IMR-90 (cell line): ENCODE measurements at regions not wholly inside any gene's neighbourhood (a gene's known extent, or its start where the extent isn't known, plus 50 kb on each side); places are given as distances from the start of the nearest gene placed in this dataset.

Experiments
- ATAC-seq: fragments of 200-7000 bp; cut with Tn5 transposase; 2 replicates; pipeline ENCODE4 v1.9.1; 2020; ENCODE audit warnings: low read depth, mild to moderate bottlenecking, moderate library complexity
- BruUV-seq: library from RNA; stranded (reverse); fragments of 400-500 nt; replicated peaks from 2 replicates; lab custom pipeline; 2021; lab: Mats Ljungman, UMichigan
- CTCF ChIA-PET: fragments of 300-600 bp; formaldehyde crosslinking; extraction: SDS; loops from one replicate; lab custom pipeline; 2021; ENCODE audit warnings: antibody characterized with exemption; lab: Yijun Ruan, JAX
- POLR2A ChIA-PET: fragments of 300-600 bp; sonication (Branson Sonifier 250); formaldehyde crosslinking; loops from one replicate; lab custom pipeline; 2022; ENCODE audit warnings: antibody characterized with exemption; ENCODE audit not compliant: unreplicated experiment; lab: Charles Lee
- DNase-seq: peaks from one replicate; pipeline ENCODE4 v3.0.0; 2013
- H2AFZ ChIP-seq: replicated peaks from 2 replicates; pipeline ENCODE3; 2013; ENCODE audit warnings: low read length, mild to moderate bottlenecking; ENCODE audit not compliant: poor library complexity
- H2AK5ac ChIP-seq: 2 replicates; pipeline ENCODE4 v1.6.1; 2013; ENCODE audit warnings: low read depth, low read length, inconsistent platforms
- H2AK9ac ChIP-seq: replicated peaks from 2 replicates; pipeline ENCODE3; 2013; ENCODE audit warnings: mild to moderate bottlenecking, low read depth, low read length, moderate library complexity; ENCODE audit not compliant: poor library complexity
- H2BK120ac ChIP-seq: 2 replicates; pipeline ENCODE4 v1.6.1; 2013; ENCODE audit warnings: low read depth, low read length, inconsistent platforms
- H2BK15ac ChIP-seq: 3 replicates; pipeline ENCODE4 v1.6.1; 2013; ENCODE audit warnings: low read depth, low read length, inconsistent platforms
- H2BK20ac ChIP-seq: 2 replicates; pipeline ENCODE4 v1.6.1; 2013; ENCODE audit warnings: low read depth, mild to moderate bottlenecking, inconsistent platforms, low read length, moderate library complexity
- H2BK5ac ChIP-seq: 2 replicates; pipeline ENCODE4 v1.6.1; 2013; ENCODE audit warnings: mild to moderate bottlenecking, low read depth, low read length, inconsistent platforms; ENCODE audit not compliant: poor library complexity, severe bottlenecking
- H3K14ac ChIP-seq: replicated peaks from 2 replicates; pipeline ENCODE4 v1.6.1; 2013; ENCODE audit warnings: low read depth, low read length, inconsistent platforms
- H3K18ac ChIP-seq: 2 replicates; pipeline ENCODE4 v1.6.1; 2013; ENCODE audit warnings: low read depth, low read length, control low read depth
- H3K23ac ChIP-seq: 2 replicates; pipeline ENCODE4 v1.6.1; 2013; ENCODE audit warnings: low read depth, low read length, inconsistent platforms
- H3K27ac ChIP-seq: 2 replicates; pipeline ENCODE4 v1.5.1; 2013; ENCODE audit warnings: mild to moderate bottlenecking, control low read depth, low read length; ENCODE audit not compliant: insufficient read depth
- H3K27me3 ChIP-seq: 2 replicates; pipeline ENCODE4 v1.6.1; 2013; ENCODE audit warnings: low read length; ENCODE audit not compliant: control insufficient read depth, insufficient read depth
- H3K36me3 ChIP-seq: 2 replicates; pipeline ENCODE4 v1.6.1; 2013; ENCODE audit warnings: low read length, mixed read lengths; ENCODE audit not compliant: control insufficient read depth, insufficient read depth
- H3K4ac ChIP-seq: 2 replicates; pipeline ENCODE4 v1.6.1; 2013; ENCODE audit warnings: low read depth, low read length, inconsistent platforms
- H3K4me1 ChIP-seq: 2 replicates; pipeline ENCODE4 v1.6.1; 2013; ENCODE audit warnings: low read length, mixed read lengths; ENCODE audit not compliant: control insufficient read depth, insufficient read depth
- H3K4me2 ChIP-seq: 2 replicates; pipeline ENCODE4 v1.6.1; 2013; ENCODE audit warnings: low read depth, mild to moderate bottlenecking, control low read depth, low read length, moderate library complexity
- H3K4me3 ChIP-seq: 2 replicates; pipeline ENCODE4 v1.5.1; 2013; ENCODE audit warnings: low read depth, mild to moderate bottlenecking, control low read depth, low read length, moderate library complexity; ENCODE audit not compliant: insufficient read depth
- H3K56ac ChIP-seq: 2 replicates; pipeline ENCODE4 v1.6.1; 2013; ENCODE audit warnings: low read length, inconsistent platforms; ENCODE audit not compliant: insufficient read depth; ENCODE audit errors: extremely low read depth
- H3K79me1 ChIP-seq, 2 experiments: 2 replicates each; pipeline ENCODE4 v1.6.1; 2013; ENCODE audit warnings: low read length in 2 of 2, inconsistent platforms in 1 of 2, low read depth in 1 of 2
- H3K9ac ChIP-seq: 2 replicates; pipeline ENCODE4 v1.6.1; 2013; ENCODE audit warnings: low read depth, low read length, control low read depth
- H3K9me1 ChIP-seq: 2 replicates; pipeline ENCODE4 v1.6.1; 2013; ENCODE audit warnings: low read length, inconsistent platforms; ENCODE audit not compliant: insufficient read depth
- H3K9me3 ChIP-seq: 2 replicates; pipeline ENCODE4 v1.6.1; 2013; ENCODE audit warnings: low read length; ENCODE audit not compliant: control insufficient read depth, insufficient read depth
- H4K20me1 ChIP-seq: 2 replicates; pipeline ENCODE4 v1.6.1; 2013; ENCODE audit warnings: low read length, inconsistent platforms; ENCODE audit not compliant: insufficient read depth
- H4K5ac ChIP-seq: 2 replicates; pipeline ENCODE4 v1.6.1; 2013; ENCODE audit warnings: mild to moderate bottlenecking, low read depth, low read length, control low read depth
- H4K8ac ChIP-seq, 2 experiments: 2 replicates each; pipeline ENCODE4 v1.6.1; 2013; ENCODE audit warnings: low read depth in 2 of 2, low read length in 2 of 2, control low read depth in 1 of 2, inconsistent platforms in 1 of 2
- H4K91ac ChIP-seq: 2 replicates; pipeline ENCODE4 v1.6.1; 2013; ENCODE audit warnings: low read depth, low read length, inconsistent platforms; ENCODE audit not compliant: insufficient read depth
- BHLHE40 ChIP-seq: fragments of 150-350 bp; IDR thresholded peaks from 2 replicates; pipeline ENCODE4 v1.6.1; 2016; ENCODE audit warnings: mild to moderate bottlenecking, low read depth, low read length
- CEBPB ChIP-seq: IDR thresholded peaks from 2 replicates; pipeline ENCODE4 v1.6.1; 2012; ENCODE audit warnings: low read depth, low read length, improper control_type of control experiment
- CHD1 ChIP-seq: IDR thresholded peaks from 2 replicates; pipeline ENCODE4 v1.6.1; 2012; ENCODE audit warnings: low read depth, low read length, improper control_type of control experiment
- FOS ChIP-seq: fragments of 150-350 bp; IDR thresholded peaks from 2 replicates; pipeline ENCODE4 v1.6.1; 2016; ENCODE audit warnings: low read depth, low read length
- MAZ ChIP-seq: IDR thresholded peaks from 2 replicates; pipeline ENCODE4 v1.6.1; 2012; ENCODE audit warnings: low read depth, mild to moderate bottlenecking, low read length, improper control_type of control experiment, moderate library complexity, borderline replicate concordance
- NFE2L2 ChIP-seq: fragments of 150-350 bp; IDR thresholded peaks from 2 replicates; pipeline ENCODE4 v1.6.1; 2016; ENCODE audit warnings: low read depth, mild to moderate bottlenecking, low read length
- RAD21 ChIP-seq: IDR thresholded peaks from 2 replicates; pipeline ENCODE4 v1.6.1; 2012; ENCODE audit warnings: low read length, improper control_type of control experiment
- SMC3 ChIP-seq: fragments of 150-350 bp; IDR thresholded peaks from 2 replicates; pipeline ENCODE4 v1.6.1; 2016; ENCODE audit warnings: low read depth, mild to moderate bottlenecking, antibody characterized with exemption, low read length, moderate library complexity
- dilution Hi-C: fragments of 300-500 bp; cut with HindIII; formaldehyde crosslinking; loops from one replicate; pipeline ENCODE4 v1.14.3; 2018; ENCODE audit warnings: low sequenced_read_pairs; ENCODE audit not compliant: unreplicated experiment
- in situ Hi-C: fragments of 300-500 bp; cut with MboI; formaldehyde crosslinking; loops from 3 replicates; pipeline ENCODE4 v1.14.3; 2019; ENCODE audit warnings: low sequenced_read_pairs, inconsistent platforms, mixed read lengths
- intact Hi-C: fragments of 100-400 bp; cut with micrococcal nuclease; formaldehyde crosslinking; loops from 2 replicates; pipeline ENCODE4 v1.10.0; 2022
- TF ChIP-seq, protein P1 (sequence below): fragments of 150-350 bp; IDR thresholded peaks from 2 replicates; pipeline ENCODE4 v1.6.1; 2016; ENCODE audit warnings: low read depth, mild to moderate bottlenecking, low read length, moderate library complexity, borderline replicate concordance
- TF ChIP-seq, protein P2 (sequence below): conservative IDR thresholded peaks from 2 replicates; pipeline ENCODE4 v1.5.1; 2012; ENCODE audit warnings: mild to moderate bottlenecking, low read depth, low read length, improper control_type of control experiment

DNA sequence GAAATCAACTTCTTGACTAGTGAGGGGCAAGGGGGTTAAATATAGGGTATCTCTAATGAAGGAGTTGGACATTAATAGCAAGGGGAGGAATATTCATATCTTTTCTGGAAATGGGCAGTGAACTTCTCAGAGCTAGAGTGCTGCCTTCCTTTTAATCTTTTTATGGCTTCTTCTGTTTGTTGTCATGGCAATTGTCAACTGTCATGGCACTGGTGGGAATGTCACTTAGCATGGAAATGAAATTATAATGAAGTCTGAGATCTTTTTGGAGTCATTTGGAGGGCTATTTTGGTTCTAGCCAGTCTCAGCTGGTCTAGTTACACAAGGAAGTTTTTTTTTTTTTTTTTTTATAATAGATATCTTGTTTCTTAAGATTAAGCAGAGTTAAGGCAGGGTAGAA lies 250.2 kb downstream of the AASDHPPT start:
- Histone ChIP-seq H4K8ac (no peak overlapping the region), H3K23ac (no peak overlapping the region), H3K4me3 (no peak overlapping the region), H3K4me1 (no peaks in the 10 kb centered on the region), H3K9ac (no peak overlapping the region), H3K79me1 (no peaks in the 10 kb centered on the region), H4K91ac (no peak overlapping the region), H2BK20ac (no peak overlapping the region), H3K36me3 (no peaks in the 10 kb centered on the region), H2BK5ac (no peak overlapping the region), H3K14ac (no peak overlapping the region), H3K4me2 (no peak overlapping the region), H3K27ac (no peak overlapping the region), H3K18ac (no peak overlapping the region), H2BK120ac (no peak overlapping the region), H2AFZ (no peak overlapping the region), H2AK9ac (no peak overlapping the region), H3K56ac (no peak overlapping the region), H3K9me3 (no peaks in the 10 kb centered on the region), H3K4ac (no peak overlapping the region), H4K5ac (no peak overlapping the region), H3K27me3 (no peaks in the 10 kb centered on the region; the same call in 1 of the 2 replicates), H4K20me1 (no peaks in the 10 kb centered on the region), H3K9me1 (no peaks in the 10 kb centered on the region), H2BK15ac (no peak overlapping the region), H2AK5ac (no peak overlapping the region)
- ChIA-PET POLR2A (no interaction called here), CTCF (no interaction called here)
- BruUV-seq, result no TSS peak
- in situ Hi-C loops, result no loop called here
- dilution Hi-C loops, result no loop called here
- no peak for TF ChIP-seq CHD1
- TF ChIP-seq, protein P1, sequence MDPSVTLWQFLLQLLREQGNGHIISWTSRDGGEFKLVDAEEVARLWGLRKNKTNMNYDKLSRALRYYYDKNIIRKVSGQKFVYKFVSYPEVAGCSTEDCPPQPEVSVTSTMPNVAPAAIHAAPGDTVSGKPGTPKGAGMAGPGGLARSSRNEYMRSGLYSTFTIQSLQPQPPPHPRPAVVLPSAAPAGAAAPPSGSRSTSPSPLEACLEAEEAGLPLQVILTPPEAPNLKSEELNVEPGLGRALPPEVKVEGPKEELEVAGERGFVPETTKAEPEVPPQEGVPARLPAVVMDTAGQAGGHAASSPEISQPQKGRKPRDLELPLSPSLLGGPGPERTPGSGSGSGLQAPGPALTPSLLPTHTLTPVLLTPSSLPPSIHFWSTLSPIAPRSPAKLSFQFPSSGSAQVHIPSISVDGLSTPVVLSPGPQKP, result no peak
- no peak for TF ChIP-seq BHLHE40
- TF ChIP-seq CEBPB, result no peak
- TF ChIP-seq MAZ, result no peak
- TF ChIP-seq RAD21, result no peak
- TF ChIP-seq, protein P2, sequence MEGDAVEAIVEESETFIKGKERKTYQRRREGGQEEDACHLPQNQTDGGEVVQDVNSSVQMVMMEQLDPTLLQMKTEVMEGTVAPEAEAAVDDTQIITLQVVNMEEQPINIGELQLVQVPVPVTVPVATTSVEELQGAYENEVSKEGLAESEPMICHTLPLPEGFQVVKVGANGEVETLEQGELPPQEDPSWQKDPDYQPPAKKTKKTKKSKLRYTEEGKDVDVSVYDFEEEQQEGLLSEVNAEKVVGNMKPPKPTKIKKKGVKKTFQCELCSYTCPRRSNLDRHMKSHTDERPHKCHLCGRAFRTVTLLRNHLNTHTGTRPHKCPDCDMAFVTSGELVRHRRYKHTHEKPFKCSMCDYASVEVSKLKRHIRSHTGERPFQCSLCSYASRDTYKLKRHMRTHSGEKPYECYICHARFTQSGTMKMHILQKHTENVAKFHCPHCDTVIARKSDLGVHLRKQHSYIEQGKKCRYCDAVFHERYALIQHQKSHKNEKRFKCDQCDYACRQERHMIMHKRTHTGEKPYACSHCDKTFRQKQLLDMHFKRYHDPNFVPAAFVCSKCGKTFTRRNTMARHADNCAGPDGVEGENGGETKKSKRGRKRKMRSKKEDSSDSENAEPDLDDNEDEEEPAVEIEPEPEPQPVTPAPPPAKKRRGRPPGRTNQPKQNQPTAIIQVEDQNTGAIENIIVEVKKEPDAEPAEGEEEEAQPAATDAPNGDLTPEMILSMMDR, result no peak
- no peak for TF ChIP-seq NFE2L2
- TF ChIP-seq FOS, result no peak
- no peak for TF ChIP-seq SMC3
- intact Hi-C loops, result loop anchor here (5.0 kb wide), 1 partner anchor 260 kb away; no protein-coding TSS in a partner anchor
- DNase-seq, result no peak
- ATAC-seq, result no peak
